ENCODE measurements at regions not wholly inside any gene's neighbourhood (a gene's known extent, or its start where the extent isn't known, plus 50 kb on each side); places are given as distances from the start of the nearest gene placed in this dataset.

- POLR2A ChIA-PET = no interaction called here
- Histone ChIP-seq H3K4me1 (ENCODE audit: control insufficient read depth in 1 of 2, insufficient read depth in 2 of 2, low read length in 2 of 2) (no peaks in the 10 kb centered on the region), H3K36me3 (ENCODE audit: control insufficient read depth in 1 of 2, insufficient read depth in 2 of 2, low read length in 2 of 2) (no peaks in the 10 kb centered on the region), H3K9ac (ENCODE audit: low read length) (no peak overlapping the region), H3K4me3 (replicated peaks in 1 of 2; ENCODE audit: low read depth in 1 of 2, low read length in 2 of 2) (no peak overlapping the region), H3K9me2 (ENCODE audit: insufficient read depth) (no peaks in the 10 kb centered on the region), H3K27ac (ENCODE audit: low read depth, low read length) (no peak overlapping the region), H3K27me3 (ENCODE audit: insufficient read depth, low read length) (no peaks in the 10 kb centered on the region), H3K9me3 (ENCODE audit: control insufficient read depth in 1 of 2, insufficient read depth in 1 of 2, low read depth in 1 of 2, low read length in 2 of 2) (no peaks in the 10 kb centered on the region), H4K20me1 (ENCODE audit: insufficient read depth) (no peaks in the 10 kb centered on the region), H3K4me2 (ENCODE audit: low read length) (no peak overlapping the region), H2AFZ (ENCODE audit: low read depth, low read length, poor library complexity, severe bottlenecking) (no peak overlapping the region), H3K79me2 (ENCODE audit: insufficient read depth, low read length) (no peaks in the 10 kb centered on the region)
- RAD21 ChIA-PET (ENCODE audit: low non-redundant PET in 1 of 2, low total read pairs in 2 of 2, uncharacterized antibody in 2 of 2, unreplicated experiment in 2 of 2) = no interaction called here
- intact Hi-C loops (cut with micrococcal nuclease) = no loop called here
- BruUV-seq (replicated peaks) = no TSS peak
- DNase-seq (ENCODE audit: low read depth, low spot score) (no peak), ATAC-seq (no peak)
- CTCF ChIA-PET = no interaction called here
- TF ChIP-seq ZFX (IDR thresholded peaks at IDR 0.05) (no peak), RAD21 (IDR thresholded peaks at IDR 0.05; ENCODE audit: low read depth) (no peak), SIN3A (IDR thresholded peaks at IDR 0.05; ENCODE audit: low read depth) (no peak), FOSL1 (IDR thresholded peaks at IDR 0.05; ENCODE audit: low read depth) (no peak), POLR2A (IDR thresholded peaks at IDR 0.05; ENCODE audit: borderline replicate concordance, extremely low read depth, insufficient read depth, insufficient read length) (no peak), REST (IDR thresholded peaks at IDR 0.05; ENCODE audit: low read depth) (no peak), JUND (IDR thresholded peaks at IDR 0.05) (no peak), EZH2 (IDR thresholded peaks at IDR 0.05) (no peak), SRF (IDR thresholded peaks at IDR 0.05; ENCODE audit: low read depth) (no peak), ELF1 (IDR thresholded peaks at IDR 0.05; ENCODE audit: borderline replicate concordance, low read depth) (no peak), YY1 (IDR thresholded peaks at IDR 0.05; ENCODE audit: extremely low read depth, insufficient replicate concordance, low read depth, low read length) (no peak), POLR2AphosphoS5 (IDR thresholded peaks at IDR 0.05; ENCODE audit: low read depth, low read length) (no peak), ZNF274 (IDR thresholded peaks at IDR 0.05; ENCODE audit: low read depth, low read length) (no peak)
Observed at GRCh38 chr13:84131249-84131648, 249.0 kb upstream of the SLITRK1 start.

All from HCT116 (cell line).